ENCODE measurements at regions not wholly inside any gene's neighbourhood (a gene's known extent, or its start where the extent isn't known, plus 50 kb on each side); places are given as distances from the start of the nearest gene placed in this dataset.

DNA sequence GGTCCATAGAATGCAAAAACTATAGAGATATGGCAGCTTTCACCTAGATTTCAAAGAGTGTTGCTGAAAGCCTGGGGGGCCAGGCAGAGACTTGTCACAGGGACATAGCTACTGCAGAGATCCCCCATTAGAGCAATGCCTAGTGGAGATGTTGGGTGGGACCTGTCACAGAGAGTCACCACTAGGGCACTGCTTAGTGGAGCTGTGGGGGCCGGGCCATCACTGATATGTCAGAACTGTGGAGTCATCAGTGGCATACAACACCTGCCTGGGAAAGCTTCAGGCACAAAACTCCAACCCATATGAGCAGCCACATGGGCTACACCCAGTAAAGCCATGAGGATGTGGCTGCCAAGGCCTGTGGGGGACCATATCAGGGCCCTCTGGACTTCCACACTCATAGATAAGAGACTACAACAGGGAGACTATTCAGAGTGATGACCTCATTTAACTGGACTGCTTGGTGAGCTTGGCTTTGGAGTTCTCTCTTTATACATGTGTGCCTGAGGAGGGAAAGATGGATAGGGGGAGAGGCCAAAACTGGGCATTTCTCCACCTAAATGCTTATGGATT lies 176.3 kb downstream of the ZNF621 start:
- TF ChIP-seq, protein P1, sequence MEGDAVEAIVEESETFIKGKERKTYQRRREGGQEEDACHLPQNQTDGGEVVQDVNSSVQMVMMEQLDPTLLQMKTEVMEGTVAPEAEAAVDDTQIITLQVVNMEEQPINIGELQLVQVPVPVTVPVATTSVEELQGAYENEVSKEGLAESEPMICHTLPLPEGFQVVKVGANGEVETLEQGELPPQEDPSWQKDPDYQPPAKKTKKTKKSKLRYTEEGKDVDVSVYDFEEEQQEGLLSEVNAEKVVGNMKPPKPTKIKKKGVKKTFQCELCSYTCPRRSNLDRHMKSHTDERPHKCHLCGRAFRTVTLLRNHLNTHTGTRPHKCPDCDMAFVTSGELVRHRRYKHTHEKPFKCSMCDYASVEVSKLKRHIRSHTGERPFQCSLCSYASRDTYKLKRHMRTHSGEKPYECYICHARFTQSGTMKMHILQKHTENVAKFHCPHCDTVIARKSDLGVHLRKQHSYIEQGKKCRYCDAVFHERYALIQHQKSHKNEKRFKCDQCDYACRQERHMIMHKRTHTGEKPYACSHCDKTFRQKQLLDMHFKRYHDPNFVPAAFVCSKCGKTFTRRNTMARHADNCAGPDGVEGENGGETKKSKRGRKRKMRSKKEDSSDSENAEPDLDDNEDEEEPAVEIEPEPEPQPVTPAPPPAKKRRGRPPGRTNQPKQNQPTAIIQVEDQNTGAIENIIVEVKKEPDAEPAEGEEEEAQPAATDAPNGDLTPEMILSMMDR (IDR thresholded peaks at IDR 0.05): no peak
- no peak for TF ChIP-seq POLR2A (IDR thresholded peaks at IDR 0.05)
- no peak for TF ChIP-seq POLR2AphosphoS5 (IDR thresholded peaks at IDR 0.05)

All from breast epithelium (tissue), 3 donors.